ENCODE measurements at regions not wholly inside any gene's neighbourhood (a gene's known extent, or its start where the extent isn't known, plus 50 kb on each side); places are given as distances from the start of the nearest gene placed in this dataset.

GRCh38 chr1:213415691-213416380 is 364.8 kb downstream of the RPS6KC1 start:
- H3K4me3 ChIP-seq (IDR thresholded peaks at IDR 0.05; ENCODE audit: insufficient read depth, low read depth, low read length), result no peak overlapping the region
- no peaks in the 10 kb centered on the region for H3K4me1 ChIP-seq (ENCODE audit: low read depth, poor library complexity, severe bottlenecking)
- TF ChIP-seq, protein P1, sequence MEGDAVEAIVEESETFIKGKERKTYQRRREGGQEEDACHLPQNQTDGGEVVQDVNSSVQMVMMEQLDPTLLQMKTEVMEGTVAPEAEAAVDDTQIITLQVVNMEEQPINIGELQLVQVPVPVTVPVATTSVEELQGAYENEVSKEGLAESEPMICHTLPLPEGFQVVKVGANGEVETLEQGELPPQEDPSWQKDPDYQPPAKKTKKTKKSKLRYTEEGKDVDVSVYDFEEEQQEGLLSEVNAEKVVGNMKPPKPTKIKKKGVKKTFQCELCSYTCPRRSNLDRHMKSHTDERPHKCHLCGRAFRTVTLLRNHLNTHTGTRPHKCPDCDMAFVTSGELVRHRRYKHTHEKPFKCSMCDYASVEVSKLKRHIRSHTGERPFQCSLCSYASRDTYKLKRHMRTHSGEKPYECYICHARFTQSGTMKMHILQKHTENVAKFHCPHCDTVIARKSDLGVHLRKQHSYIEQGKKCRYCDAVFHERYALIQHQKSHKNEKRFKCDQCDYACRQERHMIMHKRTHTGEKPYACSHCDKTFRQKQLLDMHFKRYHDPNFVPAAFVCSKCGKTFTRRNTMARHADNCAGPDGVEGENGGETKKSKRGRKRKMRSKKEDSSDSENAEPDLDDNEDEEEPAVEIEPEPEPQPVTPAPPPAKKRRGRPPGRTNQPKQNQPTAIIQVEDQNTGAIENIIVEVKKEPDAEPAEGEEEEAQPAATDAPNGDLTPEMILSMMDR (conservative IDR thresholded peaks at IDR 0.05; ENCODE audit: low read depth, low read length), result no peak
- H4K20me1 ChIP-seq (ENCODE audit: insufficient read depth), result no peaks in the 10 kb centered on the region
- H3K79me2 ChIP-seq (ENCODE audit: insufficient read depth, low read depth), result no peaks in the 10 kb centered on the region
- H3K4me2 ChIP-seq, result no peak overlapping the region
- no peak overlapping the region for H2AFZ ChIP-seq (ENCODE audit: low read depth)
- H3K27ac ChIP-seq, result no peak overlapping the region
- no peaks in the 10 kb centered on the region for H3K27me3 ChIP-seq (ENCODE audit: insufficient read depth, low read depth)
- H3K36me3 ChIP-seq (ENCODE audit: insufficient read depth), result no peaks in the 10 kb centered on the region
- H3K9ac ChIP-seq, result no peak overlapping the region

DNA sequence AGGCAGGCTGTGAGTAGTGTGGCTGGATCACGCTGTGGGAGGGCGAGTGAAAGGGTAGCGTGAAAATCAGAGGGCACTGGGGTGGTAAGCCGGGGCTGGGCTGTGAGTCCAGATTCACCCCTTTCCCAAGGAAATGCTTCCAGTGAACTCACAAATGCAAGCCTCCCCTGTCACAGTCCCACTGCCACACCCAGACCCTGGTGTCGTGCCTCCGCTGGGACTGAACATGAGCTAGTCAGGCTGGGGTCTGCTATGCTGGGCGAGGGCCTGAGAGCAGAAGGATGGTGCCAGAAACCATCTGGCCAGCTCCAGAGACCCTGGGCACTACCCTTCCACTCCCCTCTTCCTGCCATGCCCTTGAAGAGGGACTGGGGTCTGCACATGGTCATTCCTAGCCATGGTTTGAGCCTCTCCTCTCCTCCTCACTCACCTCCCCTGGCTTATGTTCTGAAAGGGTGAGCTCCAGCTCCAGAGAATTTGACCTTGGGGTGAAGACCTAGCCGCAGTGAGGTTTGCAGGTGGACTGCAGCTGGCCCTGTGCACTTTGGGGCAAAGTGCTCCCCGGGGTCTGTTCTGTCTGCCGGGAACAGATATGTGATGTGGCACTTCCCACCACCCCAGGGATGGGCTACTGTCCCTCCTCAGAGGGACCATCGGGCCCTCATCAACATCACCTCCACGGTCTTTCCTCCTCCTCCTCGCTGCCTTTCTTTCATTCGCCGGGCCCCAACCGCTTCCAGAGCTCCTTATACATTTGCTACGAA is 365.6 kb downstream of the RPS6KC1 start:
- H3K4me1 ChIP-seq (ENCODE audit: low read depth, poor library complexity, severe bottlenecking), result no peaks in the 10 kb centered on the region
- TF ChIP-seq, protein P1 (conservative IDR thresholded peaks at IDR 0.05; ENCODE audit: low read depth, low read length), result no peak
- no peaks in the 10 kb centered on the region for H3K79me2 ChIP-seq (ENCODE audit: insufficient read depth, low read depth)
- no peak overlapping the region for H3K4me2 ChIP-seq
- no peaks in the 10 kb centered on the region for H4K20me1 ChIP-seq (ENCODE audit: insufficient read depth)
- no peak overlapping the region for H3K9ac ChIP-seq
- no peak overlapping the region for H2AFZ ChIP-seq (ENCODE audit: low read depth)
- H3K27me3 ChIP-seq (ENCODE audit: insufficient read depth, low read depth), result no peaks in the 10 kb centered on the region
- H3K27ac ChIP-seq, result no peak overlapping the region
- no peak overlapping the region for H3K4me3 ChIP-seq (IDR thresholded peaks at IDR 0.05; ENCODE audit: insufficient read depth, low read depth, low read length)
- no peaks in the 10 kb centered on the region for H3K36me3 ChIP-seq (ENCODE audit: insufficient read depth)

DNA sequence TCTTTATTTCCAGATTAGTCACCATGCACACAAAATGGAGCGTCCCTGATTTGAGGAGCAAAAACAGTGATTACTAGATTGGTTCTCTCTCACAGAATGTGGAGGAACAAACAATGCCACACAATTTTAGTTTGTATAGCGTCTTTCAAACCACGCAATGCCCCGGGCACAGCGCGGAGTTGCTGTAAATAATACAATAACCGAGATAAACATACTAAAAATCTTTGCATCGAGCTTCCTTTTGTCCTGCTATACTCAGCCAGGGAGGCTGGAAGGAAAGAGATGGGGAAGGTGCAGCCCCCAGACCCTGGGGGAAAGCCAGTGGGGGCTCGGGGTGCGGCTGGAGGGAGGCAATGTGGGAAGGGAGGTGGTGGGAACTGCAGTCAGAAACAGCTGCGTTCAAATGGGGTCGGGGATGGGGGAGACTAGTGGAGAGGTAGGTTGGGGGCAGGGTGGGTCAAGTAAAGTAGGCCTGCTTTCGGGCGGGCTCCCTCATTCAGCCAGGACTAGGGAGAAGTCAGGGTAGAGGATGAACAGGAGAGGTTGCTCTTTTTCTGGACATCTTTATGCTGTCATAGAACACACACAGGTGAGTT is 366.3 kb downstream of the RPS6KC1 start:
- H3K36me3 ChIP-seq (ENCODE audit: insufficient read depth), result no peaks in the 10 kb centered on the region
- no peak overlapping the region for H3K4me3 ChIP-seq (IDR thresholded peaks at IDR 0.05; ENCODE audit: insufficient read depth, low read depth, low read length)
- H3K4me2 ChIP-seq, result no peak overlapping the region
- H3K27ac ChIP-seq, result no peak overlapping the region
- no peak overlapping the region for H2AFZ ChIP-seq (ENCODE audit: low read depth)
- no peaks in the 10 kb centered on the region for H3K4me1 ChIP-seq (ENCODE audit: low read depth, poor library complexity, severe bottlenecking)
- no peaks in the 10 kb centered on the region for H3K79me2 ChIP-seq (ENCODE audit: insufficient read depth, low read depth)
- TF ChIP-seq, protein P1 (conservative IDR thresholded peaks at IDR 0.05; ENCODE audit: low read depth, low read length), result no peak
- no peaks in the 10 kb centered on the region for H3K27me3 ChIP-seq (ENCODE audit: insufficient read depth, low read depth)
- no peaks in the 10 kb centered on the region for H4K20me1 ChIP-seq (ENCODE audit: insufficient read depth)
- H3K9ac ChIP-seq, result no peak overlapping the region

- no peaks in the 10 kb centered on the region for H3K27me3 ChIP-seq (ENCODE audit: insufficient read depth, low read depth)
- H3K4me1 ChIP-seq (ENCODE audit: low read depth, poor library complexity, severe bottlenecking), result no peaks in the 10 kb centered on the region
- H3K79me2 ChIP-seq (ENCODE audit: insufficient read depth, low read depth), result no peaks in the 10 kb centered on the region
- H3K27ac ChIP-seq, result no peak overlapping the region
- no peak overlapping the region for H3K4me2 ChIP-seq
- H4K20me1 ChIP-seq (ENCODE audit: insufficient read depth), result no peaks in the 10 kb centered on the region
- H3K36me3 ChIP-seq (ENCODE audit: insufficient read depth), result no peaks in the 10 kb centered on the region
- H3K9ac ChIP-seq, result no peak overlapping the region
- TF ChIP-seq, protein P1 (conservative IDR thresholded peaks at IDR 0.05; ENCODE audit: low read depth, low read length), result no peak
- H2AFZ ChIP-seq (ENCODE audit: low read depth), result no peak overlapping the region
- no peak overlapping the region for H3K4me3 ChIP-seq (IDR thresholded peaks at IDR 0.05; ENCODE audit: insufficient read depth, low read depth, low read length)
These were observed 366.8 kb downstream of the RPS6KC1 start for GRCh38 chr1:213417846-213418245.

All from KMS-11 (cell line).